Fibroblast of peridontal ligament (primary cell): ENCODE measurements at regions not wholly inside any gene's neighbourhood (a gene's known extent, or its start where the extent isn't known, plus 50 kb on each side); places are given as distances from the start of the nearest gene placed in this dataset.
A peak's percentile ranks its signal among the peaks of the same experiment; 100 is the strongest.

Source experiments
- DNase-seq: peaks from one replicate; pipeline ENCODE4 v3.0.0-alpha.2; 2010; ENCODE audit errors: extremely low read depth

GRCh38 chr10:33386926-33387325, 52.5 kb upstream of the NRP1 start:
- no peak for DNase-seq

DNA sequence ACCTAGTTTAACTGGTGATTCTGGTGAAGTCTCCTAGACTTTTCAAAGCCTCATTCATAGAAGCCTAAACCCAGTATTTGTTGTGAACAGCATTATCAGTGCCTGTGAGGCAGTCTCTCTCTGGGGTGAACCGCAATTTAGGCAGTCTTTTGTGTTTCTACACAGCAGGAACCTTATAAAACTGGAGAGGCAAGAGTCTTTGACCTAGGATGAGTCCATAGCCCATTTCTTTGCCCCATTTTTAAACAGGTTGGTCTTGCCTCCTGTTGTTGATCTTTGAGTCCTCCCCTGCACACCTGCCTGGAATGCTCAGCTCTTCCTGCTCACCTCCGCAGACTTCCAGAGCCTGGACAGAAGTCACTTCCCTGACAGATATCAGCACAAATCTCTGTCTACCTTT, 51.2 kb upstream of the NRP1 start:
- no peak for DNase-seq

GRCh38 chr10:33385015-33385414, 50.5 kb upstream of the NRP1 start:
- peak; percentile 42 for DNase-seq
